ENCODE measurements at regions not wholly inside any gene's neighbourhood (a gene's known extent, or its start where the extent isn't known, plus 50 kb on each side); places are given as distances from the start of the nearest gene placed in this dataset.

DNA sequence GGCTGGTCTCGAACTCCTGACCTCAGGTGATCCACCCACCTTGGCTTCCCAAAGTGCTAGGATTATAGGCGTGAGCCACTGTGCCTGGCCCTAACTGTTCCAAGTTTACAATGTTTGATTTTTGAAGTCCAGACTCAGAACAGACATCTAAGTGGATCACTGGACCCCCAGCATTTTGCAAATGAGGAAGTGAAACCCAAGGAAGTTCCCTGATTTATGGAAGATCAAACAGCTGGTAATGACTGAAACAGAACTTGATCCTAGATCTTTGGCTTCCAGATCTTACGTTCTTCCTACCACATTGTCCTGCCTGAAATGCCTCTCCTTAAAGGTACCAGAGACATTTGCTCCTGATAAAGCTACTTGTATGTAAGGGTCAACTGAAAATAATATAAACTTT, 58.3 kb upstream of the NCOA1 start:
- Mint-ChIP-seq H3K9me3 (ENCODE audit: unreplicated experiment) (no peaks in the 10 kb centered on the region), H3K36me3 (ENCODE audit: low read depth, unreplicated experiment) (peaks cover 5% of the 10 kb centered on the region), H3K4me1 (ENCODE audit: unreplicated experiment) (peaks cover 42% of the 10 kb centered on the region), H3K27ac (ENCODE audit: unreplicated experiment) (no peak overlapping the region), H3K27me3 (ENCODE audit: unreplicated experiment) (peaks cover 2% of the 10 kb centered on the region), H3K4me3 (ENCODE audit: unreplicated experiment) (no peak overlapping the region)
- no peak for DNase-seq (ENCODE audit: low spot score)
- TF ChIP-seq, protein P1, sequence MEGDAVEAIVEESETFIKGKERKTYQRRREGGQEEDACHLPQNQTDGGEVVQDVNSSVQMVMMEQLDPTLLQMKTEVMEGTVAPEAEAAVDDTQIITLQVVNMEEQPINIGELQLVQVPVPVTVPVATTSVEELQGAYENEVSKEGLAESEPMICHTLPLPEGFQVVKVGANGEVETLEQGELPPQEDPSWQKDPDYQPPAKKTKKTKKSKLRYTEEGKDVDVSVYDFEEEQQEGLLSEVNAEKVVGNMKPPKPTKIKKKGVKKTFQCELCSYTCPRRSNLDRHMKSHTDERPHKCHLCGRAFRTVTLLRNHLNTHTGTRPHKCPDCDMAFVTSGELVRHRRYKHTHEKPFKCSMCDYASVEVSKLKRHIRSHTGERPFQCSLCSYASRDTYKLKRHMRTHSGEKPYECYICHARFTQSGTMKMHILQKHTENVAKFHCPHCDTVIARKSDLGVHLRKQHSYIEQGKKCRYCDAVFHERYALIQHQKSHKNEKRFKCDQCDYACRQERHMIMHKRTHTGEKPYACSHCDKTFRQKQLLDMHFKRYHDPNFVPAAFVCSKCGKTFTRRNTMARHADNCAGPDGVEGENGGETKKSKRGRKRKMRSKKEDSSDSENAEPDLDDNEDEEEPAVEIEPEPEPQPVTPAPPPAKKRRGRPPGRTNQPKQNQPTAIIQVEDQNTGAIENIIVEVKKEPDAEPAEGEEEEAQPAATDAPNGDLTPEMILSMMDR (IDR thresholded peaks at IDR 0.05; ENCODE audit: unreplicated experiment): no peak

DNA sequence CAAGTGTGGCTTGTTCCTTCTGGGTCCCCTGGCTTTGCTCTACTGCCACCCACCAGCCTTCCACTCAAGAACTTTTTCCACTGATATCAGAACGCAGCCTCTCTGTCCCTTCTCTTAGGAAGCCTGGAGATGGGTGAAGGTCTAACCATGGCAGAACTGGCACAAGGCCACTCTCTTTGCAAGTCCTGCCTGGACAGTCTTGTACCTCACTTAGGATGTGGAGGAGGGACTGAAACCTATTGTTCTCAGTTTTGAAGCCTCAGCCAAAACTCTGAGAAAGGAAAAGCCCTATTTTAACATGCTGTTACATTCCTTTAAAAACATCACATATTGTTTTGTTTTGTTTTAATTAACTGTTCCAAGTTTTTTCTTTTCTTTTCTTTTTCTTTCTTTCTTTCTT, 58.9 kb upstream of the NCOA1 start:
- H3K36me3 Mint-ChIP-seq (ENCODE audit: low read depth, unreplicated experiment): peaks cover 5% of the 10 kb centered on the region
- TF ChIP-seq, protein P1 (IDR thresholded peaks at IDR 0.05; ENCODE audit: unreplicated experiment): no peak
- peak overlapping the region; percentile 26 for H3K4me3 Mint-ChIP-seq (ENCODE audit: unreplicated experiment)
- no peak overlapping the region for H3K27ac Mint-ChIP-seq (ENCODE audit: unreplicated experiment)
- DNase-seq (ENCODE audit: low spot score): no peak
- no peaks in the 10 kb centered on the region for H3K9me3 Mint-ChIP-seq (ENCODE audit: unreplicated experiment)
- H3K4me1 Mint-ChIP-seq (ENCODE audit: unreplicated experiment): peaks cover 42% of the 10 kb centered on the region
- H3K27me3 Mint-ChIP-seq (ENCODE audit: unreplicated experiment): peaks cover 2% of the 10 kb centered on the region

DNA sequence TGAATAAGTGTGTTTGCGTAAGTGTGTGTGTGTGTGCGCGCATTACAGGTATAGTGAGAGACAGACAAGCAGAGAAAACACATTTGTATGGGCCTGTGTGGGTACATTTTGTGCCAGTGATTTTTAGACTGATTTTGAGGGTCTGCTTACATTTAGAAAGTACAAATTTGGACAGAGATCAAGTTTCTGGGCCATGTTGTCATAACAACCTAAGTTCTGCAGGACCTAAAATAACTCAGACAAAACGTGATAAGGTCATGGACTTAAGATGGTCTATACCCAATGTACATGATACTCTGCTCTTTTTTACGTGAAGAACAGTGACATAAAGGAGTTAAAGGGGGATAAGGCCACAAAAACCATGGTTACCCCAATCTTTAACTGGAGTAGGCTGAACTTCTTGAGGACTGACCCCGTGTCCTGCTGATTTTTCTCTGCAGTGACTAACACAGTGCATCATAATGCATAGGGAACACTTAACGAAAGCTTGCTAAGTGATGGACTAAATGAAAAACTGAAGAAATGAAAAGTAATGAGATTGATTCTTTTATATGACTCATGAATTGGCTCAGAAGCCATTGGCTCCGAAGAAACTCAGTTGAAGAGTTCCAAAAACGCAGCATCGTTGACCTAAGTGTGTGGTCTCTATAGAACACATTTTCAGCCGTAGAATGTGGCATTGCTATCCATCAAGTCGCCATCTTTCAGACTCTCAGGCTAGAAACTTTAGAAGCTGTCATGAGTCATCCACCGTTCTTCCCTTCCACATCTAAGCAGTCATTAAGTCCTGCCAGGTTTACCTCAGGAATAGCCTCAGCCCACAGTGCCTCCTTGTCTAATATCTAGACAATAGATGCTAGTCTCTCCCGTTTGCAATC, 61.6 kb upstream of the NCOA1 start:
- peaks cover 17% of the 10 kb centered on the region for H3K4me1 Mint-ChIP-seq (ENCODE audit: unreplicated experiment)
- H3K27me3 Mint-ChIP-seq (ENCODE audit: unreplicated experiment): no peaks in the 10 kb centered on the region
- H3K9me3 Mint-ChIP-seq (ENCODE audit: unreplicated experiment): no peaks in the 10 kb centered on the region
- TF ChIP-seq, protein P1 (IDR thresholded peaks at IDR 0.05; ENCODE audit: unreplicated experiment): no peak
- H3K36me3 Mint-ChIP-seq (ENCODE audit: low read depth, unreplicated experiment): peaks cover 5% of the 10 kb centered on the region
- no peak overlapping the region for H3K27ac Mint-ChIP-seq (ENCODE audit: unreplicated experiment)
- no peak for DNase-seq (ENCODE audit: low spot score)
- no peak overlapping the region for H3K4me3 Mint-ChIP-seq (ENCODE audit: unreplicated experiment)

DNA sequence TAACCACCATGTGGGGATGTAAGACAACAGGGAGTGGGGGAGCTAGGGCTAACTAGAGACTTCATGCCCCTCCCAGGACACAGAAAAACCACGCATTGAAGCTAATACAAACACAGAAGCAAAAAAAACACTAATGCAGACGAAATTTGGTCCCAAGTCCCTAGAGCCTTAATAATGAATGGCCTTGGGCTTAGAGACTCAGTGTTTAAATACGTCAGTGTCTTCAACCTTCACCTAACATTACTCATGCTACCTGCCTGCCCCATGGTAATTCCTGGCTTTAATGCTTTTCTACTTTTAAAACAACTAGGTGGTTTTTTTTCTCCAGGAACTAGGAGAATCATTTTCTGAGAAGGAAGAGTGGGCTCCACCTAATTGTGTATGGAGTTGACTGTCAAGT, 64.1 kb upstream of the ITSN2 start:
- no peaks in the 10 kb centered on the region for H3K9me3 Mint-ChIP-seq (ENCODE audit: unreplicated experiment)
- H3K4me1 Mint-ChIP-seq (ENCODE audit: unreplicated experiment): no peaks in the 10 kb centered on the region
- no peak overlapping the region for H3K27ac Mint-ChIP-seq (ENCODE audit: unreplicated experiment)
- H3K36me3 Mint-ChIP-seq (ENCODE audit: low read depth, unreplicated experiment): no peaks in the 10 kb centered on the region
- TF ChIP-seq, protein P1 (IDR thresholded peaks at IDR 0.05; ENCODE audit: unreplicated experiment): no peak
- no peak for DNase-seq (ENCODE audit: low spot score)
- no peaks in the 10 kb centered on the region for H3K27me3 Mint-ChIP-seq (ENCODE audit: unreplicated experiment)
- H3K4me3 Mint-ChIP-seq (ENCODE audit: unreplicated experiment): no peak overlapping the region

DNA sequence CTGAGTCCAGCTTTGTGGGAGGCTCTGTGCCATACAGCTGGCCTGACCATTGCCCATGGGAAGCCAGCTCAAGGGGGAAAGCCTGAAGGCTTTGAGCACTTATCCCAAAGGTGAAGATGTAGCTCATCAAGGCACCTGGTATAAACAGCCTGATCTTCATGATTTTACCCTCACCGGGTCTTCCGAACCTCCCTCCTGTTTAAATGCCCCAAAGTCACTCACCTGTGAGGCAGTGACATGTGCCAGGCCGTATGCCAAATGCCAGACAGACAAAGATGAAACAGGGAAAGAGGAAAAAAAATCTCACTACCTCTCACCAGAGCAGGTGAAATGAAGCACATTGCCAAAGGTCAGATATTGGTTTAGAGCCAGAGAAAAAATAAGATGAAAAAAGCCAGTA, 62.8 kb upstream of the ITSN2 start:
- TF ChIP-seq, protein P1 (IDR thresholded peaks at IDR 0.05; ENCODE audit: unreplicated experiment): no peak
- Mint-ChIP-seq H3K4me1 (ENCODE audit: unreplicated experiment) (no peaks in the 10 kb centered on the region), H3K27ac (ENCODE audit: unreplicated experiment) (no peak overlapping the region), H3K27me3 (ENCODE audit: unreplicated experiment) (no peaks in the 10 kb centered on the region), H3K36me3 (ENCODE audit: low read depth, unreplicated experiment) (no peaks in the 10 kb centered on the region), H3K9me3 (ENCODE audit: unreplicated experiment) (no peaks in the 10 kb centered on the region), H3K4me3 (ENCODE audit: unreplicated experiment) (no peak overlapping the region)
- DNase-seq (ENCODE audit: low spot score): no peak

All from endothelial cell (in vitro differentiated cells).